NCI-H146 treated with DMSO at 0.1 percent for 48 hours (cell line): ENCODE measurements at regions not wholly inside any gene's neighbourhood (a gene's known extent, or its start where the extent isn't known, plus 50 kb on each side); places are given as distances from the start of the nearest gene placed in this dataset.

Experiments used
- DNase-seq: peaks from one replicate; lab custom pipeline; 2025; ENCODE audit not compliant: unreplicated experiment; lab: John Stamatoyannopoulos, UW

DNA sequence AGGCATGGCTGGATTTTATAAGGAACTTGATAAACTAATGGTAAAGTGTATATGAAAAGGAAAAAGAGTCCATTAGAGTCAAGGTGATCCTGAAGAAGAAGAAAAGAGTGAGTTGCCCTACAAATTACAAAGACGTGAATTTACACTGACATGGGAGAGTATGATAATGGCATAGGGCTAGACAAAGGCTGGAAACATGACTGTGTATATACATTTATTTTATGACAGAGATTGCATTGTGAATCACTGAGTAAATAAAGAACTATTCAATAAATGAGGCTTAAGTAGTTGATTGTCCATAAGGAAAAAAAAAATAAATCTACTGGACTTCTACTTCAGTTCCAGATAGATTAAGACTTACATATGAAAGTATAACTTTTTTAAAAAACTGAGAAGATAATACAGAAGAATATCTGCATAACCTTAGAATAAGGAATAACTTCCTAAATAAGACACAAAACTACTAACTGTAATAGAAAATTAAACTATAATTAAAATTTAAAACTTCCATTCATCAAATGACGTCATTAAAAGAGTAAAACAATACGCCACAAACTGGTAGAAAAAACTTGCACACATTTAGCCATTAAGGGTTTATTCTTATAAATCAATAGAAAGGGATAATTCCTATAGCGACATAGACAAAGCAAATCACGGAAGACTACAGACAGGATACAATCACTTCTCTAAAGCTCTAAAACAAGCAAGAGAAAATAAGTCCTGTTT is 278.5 kb downstream of the NOVA1 start:
- DNase-seq = peak; percentile 36

DNA sequence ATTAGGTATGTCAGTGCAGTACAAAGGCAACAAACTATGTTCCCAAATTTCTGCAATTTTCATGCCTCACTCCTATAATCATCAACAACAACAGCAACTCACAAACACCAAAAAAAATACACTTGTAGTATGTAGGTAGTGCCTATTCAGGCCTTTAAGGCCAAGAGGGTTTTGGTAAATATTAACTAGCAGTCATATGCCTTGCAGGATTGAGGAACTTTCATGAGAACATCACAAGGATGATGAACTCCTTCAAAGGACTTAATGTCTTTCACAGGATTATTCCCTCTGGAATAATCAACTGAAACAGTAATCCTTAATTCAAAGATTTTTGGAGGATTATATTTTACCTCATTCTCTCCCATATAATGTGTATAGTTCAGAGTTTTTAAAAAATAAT is 293.8 kb downstream of the NOVA1 start:
- no peak for DNase-seq

GRCh38 chr14:26293909-26294308 is 303.9 kb downstream of the NOVA1 start:
- DNase-seq = no peak

GRCh38 chr14:26289891-26290486 is 307.8 kb downstream of the NOVA1 start:
- no peak for DNase-seq

GRCh38 chr14:26286913-26287205 is 311.0 kb downstream of the NOVA1 start:
- DNase-seq = no peak

GRCh38 chr14:26286081-26286912 is 311.5 kb downstream of the NOVA1 start:
- no peak for DNase-seq

- DNase-seq = peak; percentile 56
Observed at GRCh38 chr14:26282578-26282977, 315.3 kb downstream of the NOVA1 start.

DNA sequence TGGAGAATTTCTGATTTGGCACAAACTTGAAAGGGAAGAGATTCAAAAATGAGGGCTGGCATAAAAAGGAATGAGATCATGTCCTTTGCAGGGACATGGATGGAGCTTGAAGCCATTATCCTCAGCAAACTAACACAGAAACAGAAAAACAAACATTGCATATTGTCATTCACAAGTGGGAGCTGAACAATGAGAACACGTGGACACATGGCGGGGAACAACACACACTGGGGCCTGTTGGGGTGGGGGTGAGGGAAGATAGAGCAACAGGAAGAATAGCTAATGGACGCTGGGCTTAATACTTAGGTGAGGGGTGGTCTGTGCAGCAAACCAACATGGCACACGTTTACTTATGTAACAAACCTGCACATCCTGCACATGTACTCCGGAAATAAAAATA is 315.8 kb downstream of the NOVA1 start:
- DNase-seq = peak; percentile 89

GRCh38 chr14:26281280-26281998 is 316.4 kb downstream of the NOVA1 start:
- peak; percentile 61 for DNase-seq

- DNase-seq = peak; percentile 7
Observed at GRCh38 chr14:26276757-26277156, 321.1 kb downstream of the NOVA1 start.

DNA sequence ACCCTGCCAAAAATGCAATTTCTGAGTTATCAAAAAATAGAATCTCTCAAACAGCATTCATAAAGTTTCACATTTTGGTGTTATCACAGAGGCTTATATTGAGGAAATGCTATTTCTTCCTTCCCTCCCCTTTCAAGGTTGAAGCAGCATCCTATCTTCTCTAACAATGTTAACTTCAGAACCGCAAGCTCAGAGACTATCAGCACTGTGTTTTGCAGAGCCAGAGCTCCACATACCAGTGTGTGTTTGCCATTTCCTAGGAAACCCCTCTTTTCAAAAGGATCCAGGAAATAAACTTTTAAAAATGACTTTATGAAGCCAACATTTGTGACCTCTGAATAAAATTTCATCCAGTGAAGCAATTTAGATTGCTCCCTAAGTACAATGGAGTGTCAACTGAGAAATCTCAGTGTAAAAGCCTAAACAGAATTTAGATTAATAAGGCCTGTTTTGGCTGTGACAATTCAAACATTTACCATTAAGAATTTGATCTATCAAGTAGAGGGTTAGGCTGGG is 332.6 kb downstream of the NOVA1 start:
- no peak for DNase-seq

GRCh38 chr14:26261368-26262122 is 336.3 kb downstream of the NOVA1 start:
- no peak for DNase-seq

DNA sequence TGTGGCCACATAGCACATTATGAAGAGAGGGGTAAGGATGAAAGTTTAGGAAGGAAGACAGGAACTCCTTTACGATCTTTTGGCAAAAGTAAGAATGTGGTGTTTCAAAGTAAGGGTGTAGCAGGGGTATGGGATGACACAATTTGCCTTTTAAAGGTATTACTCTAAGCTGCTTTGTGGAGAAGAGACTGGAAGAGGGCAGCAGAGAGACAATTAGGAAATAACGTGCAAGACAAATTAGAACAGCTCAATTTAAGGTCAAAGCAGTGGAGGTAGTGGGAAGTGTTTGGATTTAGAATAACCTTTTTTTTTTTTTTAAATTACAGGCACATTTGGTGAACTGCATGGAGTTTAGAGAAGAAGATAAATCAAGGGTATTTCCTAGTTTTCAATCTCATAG is 342.6 kb downstream of the NOVA1 start:
- DNase-seq = no peak

GRCh38 chr14:26252176-26252575 is 345.7 kb downstream of the NOVA1 start:
- no peak for DNase-seq

- DNase-seq = no peak
Observed at GRCh38 chr14:26233118-26233517, 364.7 kb downstream of the NOVA1 start.

GRCh38 chr14:26218861-26219260 is 379.0 kb downstream of the NOVA1 start:
- no peak for DNase-seq

- DNase-seq = no peak
Observed at GRCh38 chr14:26217778-26218177, 380.1 kb downstream of the NOVA1 start.

- no peak for DNase-seq
Observed at GRCh38 chr14:26216786-26217185, 381.0 kb downstream of the NOVA1 start.

DNA sequence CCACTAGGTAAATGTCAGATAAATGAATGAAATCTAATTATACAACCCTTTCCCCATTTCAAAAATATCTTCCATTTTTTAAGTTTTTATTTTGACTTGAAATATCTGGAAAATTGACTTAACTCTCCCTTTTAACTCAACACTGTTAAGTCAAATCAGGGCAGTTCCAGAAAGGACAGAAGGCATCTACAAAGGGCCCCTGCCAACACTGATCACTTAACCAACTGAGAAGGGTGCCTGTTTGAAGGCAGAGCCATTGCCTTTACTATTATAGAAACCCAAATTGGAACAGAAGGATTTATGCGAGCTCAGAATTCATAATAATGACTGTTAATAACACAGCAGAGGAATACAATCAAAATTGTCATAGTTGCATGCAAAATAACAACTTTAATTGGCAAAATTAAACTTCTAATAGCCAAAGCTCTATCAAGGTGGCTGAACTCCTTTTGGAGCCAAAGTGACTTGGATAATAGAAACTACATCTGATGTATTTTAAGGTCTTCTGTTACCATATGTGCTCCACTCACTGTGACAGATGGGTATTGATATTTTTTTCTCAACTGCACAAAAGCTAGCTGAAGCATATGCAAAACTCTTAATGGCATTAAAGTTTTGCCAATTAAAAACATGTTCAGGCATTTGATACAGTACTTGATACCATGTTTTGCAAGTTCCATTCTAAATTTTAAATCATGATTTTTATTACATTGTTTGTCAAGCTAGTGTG is 383.8 kb downstream of the NOVA1 start:
- no peak for DNase-seq

GRCh38 chr14:26209699-26210098 is 388.1 kb downstream of the NOVA1 start:
- DNase-seq = no peak
